ENCODE measurements at regions not wholly inside any gene's neighbourhood (a gene's known extent, or its start where the extent isn't known, plus 50 kb on each side); places are given as distances from the start of the nearest gene placed in this dataset.

DNA sequence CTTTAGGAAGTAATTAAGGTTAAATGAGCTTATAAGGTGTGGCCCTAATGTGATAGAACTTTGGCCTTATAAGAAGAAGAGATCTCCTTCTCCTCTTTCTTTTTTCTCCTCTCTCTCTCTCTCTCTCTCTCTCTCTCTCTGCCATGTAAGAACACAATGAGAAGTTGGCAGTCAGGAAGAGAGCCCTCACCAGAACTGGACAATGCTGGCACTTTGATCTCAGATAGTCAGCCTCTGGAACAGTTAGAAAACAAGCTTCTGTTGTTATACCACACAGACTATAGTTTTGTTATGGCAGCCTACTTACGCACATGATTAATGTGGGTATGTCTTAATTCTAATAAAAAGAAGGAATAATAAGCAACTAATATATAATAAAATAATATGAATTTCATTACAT, 444.2 kb upstream of the LRRC7 start:
- TF ChIP-seq, protein P1, sequence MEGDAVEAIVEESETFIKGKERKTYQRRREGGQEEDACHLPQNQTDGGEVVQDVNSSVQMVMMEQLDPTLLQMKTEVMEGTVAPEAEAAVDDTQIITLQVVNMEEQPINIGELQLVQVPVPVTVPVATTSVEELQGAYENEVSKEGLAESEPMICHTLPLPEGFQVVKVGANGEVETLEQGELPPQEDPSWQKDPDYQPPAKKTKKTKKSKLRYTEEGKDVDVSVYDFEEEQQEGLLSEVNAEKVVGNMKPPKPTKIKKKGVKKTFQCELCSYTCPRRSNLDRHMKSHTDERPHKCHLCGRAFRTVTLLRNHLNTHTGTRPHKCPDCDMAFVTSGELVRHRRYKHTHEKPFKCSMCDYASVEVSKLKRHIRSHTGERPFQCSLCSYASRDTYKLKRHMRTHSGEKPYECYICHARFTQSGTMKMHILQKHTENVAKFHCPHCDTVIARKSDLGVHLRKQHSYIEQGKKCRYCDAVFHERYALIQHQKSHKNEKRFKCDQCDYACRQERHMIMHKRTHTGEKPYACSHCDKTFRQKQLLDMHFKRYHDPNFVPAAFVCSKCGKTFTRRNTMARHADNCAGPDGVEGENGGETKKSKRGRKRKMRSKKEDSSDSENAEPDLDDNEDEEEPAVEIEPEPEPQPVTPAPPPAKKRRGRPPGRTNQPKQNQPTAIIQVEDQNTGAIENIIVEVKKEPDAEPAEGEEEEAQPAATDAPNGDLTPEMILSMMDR (IDR thresholded peaks at IDR 0.05), result no peak
- TF ChIP-seq POLR2A (IDR thresholded peaks at IDR 0.05), result no peak
- no peak for TF ChIP-seq POLR2AphosphoS5 (IDR thresholded peaks at IDR 0.05)

Data from breast epithelium (tissue), 3 donors.